ENCODE measurements at regions not wholly inside any gene's neighbourhood (a gene's known extent, or its start where the extent isn't known, plus 50 kb on each side); places are given as distances from the start of the nearest gene placed in this dataset.

GRCh38 chr12:73665193-73665592 is 872.4 kb upstream of the ATXN7L3B start:
- Histone ChIP-seq H4K91ac (replicated peaks; ENCODE audit: insufficient read length, low read length) (no peak overlapping the region), H3K27ac (ENCODE audit: low read depth, low read length) (no peak overlapping the region), H3K4me2 (ENCODE audit: insufficient read depth in 1 of 2, low read depth in 2 of 2, low read length in 2 of 2) (no peak overlapping the region), H3K4ac (replicated peaks; ENCODE audit: insufficient read length, low read depth, low read length) (no peak overlapping the region), H4K5ac (ENCODE audit: insufficient read length, low read depth, low read length) (no peak overlapping the region), H3K18ac (ENCODE audit: extremely low read depth, low read length) (no peak overlapping the region), H3K9ac (replicated peaks in 1 of 4; ENCODE audit: extremely low read depth in 1 of 4, low read depth in 3 of 4, low read length in 3 of 4) (no peak overlapping the region), H2AK5ac (ENCODE audit: low read depth, low read length) (no peak overlapping the region), H4K20me1 (replicated peaks in 1 of 2; ENCODE audit: control insufficient read depth in 1 of 2, insufficient read depth in 2 of 2, low read length in 2 of 2) (no peaks in the 10 kb centered on the region), H2BK20ac (ENCODE audit: low read length) (no peak overlapping the region), H3K23ac (ENCODE audit: insufficient read length) (no peak overlapping the region), H3K4me3 (ENCODE audit: extremely low read depth in 1 of 4, insufficient read depth in 2 of 4, low read depth in 3 of 4, low read length in 4 of 4) (no peak overlapping the region), H2BK12ac (ENCODE audit: low read depth, low read length) (no peak overlapping the region), H3K79me1 (ENCODE audit: low read depth, low read length) (no peaks in the 10 kb centered on the region), H3K36me3 (ENCODE audit: control insufficient read depth in 2 of 4, insufficient read depth in 4 of 4, low read length in 3 of 4) (no peaks in the 10 kb centered on the region), H4K8ac (ENCODE audit: extremely low read depth, insufficient read depth, low read length) (no peak overlapping the region), H2BK120ac (replicated peaks; ENCODE audit: low read depth, low read length) (no peak overlapping the region), H3K9me3 (ENCODE audit: insufficient read depth in 2 of 2, low read depth in 1 of 2, low read length in 1 of 2) (no peaks in the 10 kb centered on the region), H3K23me2 (ENCODE audit: low read depth, low read length) (no peaks in the 10 kb centered on the region), H2BK15ac (ENCODE audit: low read length) (no peak overlapping the region), H2AFZ (ENCODE audit: low read length) (no peak overlapping the region), H2BK5ac (ENCODE audit: low read depth, low read length) (no peak overlapping the region), H3K79me2 (ENCODE audit: control insufficient read depth in 1 of 2, insufficient read depth in 2 of 2, low read length in 2 of 2) (no peaks in the 10 kb centered on the region), H3K27me3 (replicated peaks in 1 of 4; ENCODE audit: control insufficient read depth in 3 of 4, extremely low read depth in 1 of 4, insufficient read depth in 3 of 4, low read length in 3 of 4) (no peaks in the 10 kb centered on the region), H3K56ac (replicated peaks; ENCODE audit: insufficient read length, low read depth, low read length) (no peak overlapping the region), H3K14ac (ENCODE audit: insufficient read length) (no peak overlapping the region), H3K4me1 (replicated peaks in 1 of 4; ENCODE audit: control insufficient read depth in 3 of 4, insufficient read depth in 4 of 4, low read length in 3 of 4) (no peaks in the 10 kb centered on the region)
- no peak for FAIRE-seq
- ChIA-PET CTCF (ENCODE audit: partially characterized antibody) (no interaction called here), POLR2A (ENCODE audit: partially characterized antibody) (no interaction called here)
- 100% methylated on average over 14 of the region's 16 CpGs; no CpG with 5 or more reads in 1 of the 2 experiments for WGBS, 2 experiments (ENCODE audit: extremely low coverage in 1 of 2, insufficient coverage in 1 of 2, insufficient read length in 1 of 2, insufficient replicate concordance in 2 of 2, low coverage in 1 of 2, low lambda C conversion rate in 2 of 2, missing lambda C conversion rate in 1 of 2)
- no peak for DNase-seq (ENCODE audit: low read depth in 1 of 2, low spot score in 2 of 2)
- TF ChIP-seq SP1 (IDR thresholded peaks at IDR 0.05; ENCODE audit: low read depth, low read length) (no peak), JUND (IDR thresholded peaks at IDR 0.05; ENCODE audit: low read length) (no peak), RAD21 (IDR thresholded peaks at IDR 0.05 in 1 of 2, conservative IDR thresholded peaks at IDR 0.05 in 1 of 2; ENCODE audit: low read depth in 2 of 2, low read length in 2 of 2) (no peak), GABPA (IDR thresholded peaks at IDR 0.05; ENCODE audit: borderline replicate concordance, insufficient read depth, low read length) (no peak), SP4 (IDR thresholded peaks at IDR 0.05; ENCODE audit: low read length) (no peak), BCL11A (IDR thresholded peaks at IDR 0.05; ENCODE audit: low read depth in 2 of 2, low read length in 2 of 2) (no peak), EP300 (IDR thresholded peaks at IDR 0.05; ENCODE audit: borderline replicate concordance in 1 of 2, low read depth in 2 of 2, low read length in 2 of 2) (no peak), ATF3 (IDR thresholded peaks at IDR 0.05; ENCODE audit: insufficient read depth, low read depth, low read length) (no peak), CREB1 (IDR thresholded peaks at IDR 0.05) (no peak), TBP (IDR thresholded peaks at IDR 0.05; ENCODE audit: low read depth, low read length) (no peak), NRF1 (IDR thresholded peaks at IDR 0.05; ENCODE audit: low read depth, low read length) (no peak), BRCA1 (IDR thresholded peaks at IDR 0.05; ENCODE audit: low read depth, low read length) (no peak), ATF2 (IDR thresholded peaks at IDR 0.05; ENCODE audit: low read length) (no peak)

All from H1 (cell line).